ENCODE measurements at regions not wholly inside any gene's neighbourhood (a gene's known extent, or its start where the extent isn't known, plus 50 kb on each side); places are given as distances from the start of the nearest gene placed in this dataset.

DNA sequence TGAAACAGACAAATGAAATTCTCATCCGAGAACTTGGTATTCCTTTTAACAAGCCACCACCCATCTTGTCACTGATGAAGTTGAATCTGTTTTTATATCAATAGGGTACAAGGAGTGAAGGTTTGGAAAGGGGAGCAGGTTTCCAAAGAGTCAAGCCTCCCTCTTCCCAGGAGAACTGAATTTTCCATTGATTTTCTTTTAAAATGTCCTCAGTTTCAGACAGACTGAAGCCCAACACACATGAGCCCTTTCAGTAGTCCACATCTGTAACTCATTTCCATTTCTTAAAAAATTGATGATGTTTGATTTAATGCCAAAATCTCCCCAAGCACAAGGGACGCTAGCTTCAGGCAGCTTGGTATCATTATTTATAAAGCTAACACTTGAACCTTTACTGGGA is 187.7 kb downstream of the FOXB1 start:
- peaks cover 74% of the 10 kb centered on the region for H3K27me3 ChIP-seq (ENCODE audit: insufficient read depth, low read length)
- no peak overlapping the region for H3K9ac ChIP-seq (ENCODE audit: low read length)
- DNase-seq (ENCODE audit: low read depth, low spot score) (no peak), ATAC-seq (no peak)
- intact Hi-C loops (cut with micrococcal nuclease) = no loop called here
- ChIA-PET RAD21 (ENCODE audit: low non-redundant PET in 1 of 2, low total read pairs in 2 of 2, uncharacterized antibody in 2 of 2, unreplicated experiment in 2 of 2) (no interaction called here), POLR2A (no interaction called here), CTCF (interaction anchor here (1.1 kb wide), 1 partner anchor 12 kb away, joined by 4 read pairs; no protein-coding TSS in a partner anchor)
- no peaks in the 10 kb centered on the region for H3K9me2 ChIP-seq (ENCODE audit: insufficient read depth)
- no peaks in the 10 kb centered on the region for H3K9me3 ChIP-seq (ENCODE audit: control insufficient read depth in 1 of 2, insufficient read depth in 1 of 2, low read depth in 1 of 2, low read length in 2 of 2)
- H3K4me1 ChIP-seq (ENCODE audit: control insufficient read depth in 1 of 2, insufficient read depth in 2 of 2, low read length in 2 of 2) = no peaks in the 10 kb centered on the region
- no peaks in the 10 kb centered on the region for H4K20me1 ChIP-seq (ENCODE audit: insufficient read depth)
- BruUV-seq (replicated peaks) = no TSS peak
- H3K4me2 ChIP-seq (ENCODE audit: low read length) = no peak overlapping the region
- no peaks in the 10 kb centered on the region for H3K79me2 ChIP-seq (ENCODE audit: insufficient read depth, low read length)
- no peak overlapping the region for H3K27ac ChIP-seq (ENCODE audit: low read depth, low read length)
- no peak overlapping the region for H2AFZ ChIP-seq (ENCODE audit: low read depth, low read length, poor library complexity, severe bottlenecking)
- H3K36me3 ChIP-seq (ENCODE audit: control insufficient read depth in 1 of 2, insufficient read depth in 2 of 2, low read length in 2 of 2) = no peaks in the 10 kb centered on the region
- TF ChIP-seq POLR2AphosphoS5 (IDR thresholded peaks at IDR 0.05; ENCODE audit: low read depth, low read length) (no peak), SIN3A (IDR thresholded peaks at IDR 0.05; ENCODE audit: low read depth) (no peak), SP1 (IDR thresholded peaks at IDR 0.05; ENCODE audit: low read depth) (no peak), JUND (IDR thresholded peaks at IDR 0.05) (no peak)
- no peak overlapping the region for H3K4me3 ChIP-seq (replicated peaks in 1 of 2; ENCODE audit: low read depth in 1 of 2, low read length in 2 of 2)

DNA sequence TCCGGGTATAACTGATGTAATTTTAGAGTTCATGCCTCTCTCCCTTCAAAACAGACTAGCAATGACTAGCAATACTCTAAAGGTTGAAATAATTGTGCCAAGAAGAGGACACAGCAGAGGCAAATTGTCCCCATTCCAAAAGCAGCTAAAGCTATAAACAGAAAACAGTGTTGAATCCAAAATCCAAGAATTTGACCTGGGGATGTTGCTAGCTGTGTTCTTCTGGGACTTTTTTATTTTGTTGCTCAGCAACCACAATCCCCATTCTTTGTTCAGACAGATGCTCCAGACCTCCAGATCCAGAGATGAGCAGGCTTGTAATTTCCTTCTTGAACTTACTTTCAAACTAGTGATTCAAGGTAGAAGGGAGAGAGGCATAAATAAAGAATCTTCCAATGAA is 191.5 kb downstream of the FOXB1 start:
- no TSS peak for BruUV-seq (replicated peaks)
- Histone ChIP-seq H3K9me3 (ENCODE audit: control insufficient read depth in 1 of 2, insufficient read depth in 1 of 2, low read depth in 1 of 2, low read length in 2 of 2) (no peaks in the 10 kb centered on the region), H3K27ac (ENCODE audit: low read depth, low read length) (no peak overlapping the region), H2AFZ (ENCODE audit: low read depth, low read length, poor library complexity, severe bottlenecking) (no peak overlapping the region), H3K9me2 (ENCODE audit: insufficient read depth) (no peaks in the 10 kb centered on the region), H3K4me3 (replicated peaks in 1 of 2; ENCODE audit: low read depth in 1 of 2, low read length in 2 of 2) (no peak overlapping the region), H3K4me2 (ENCODE audit: low read length) (no peak overlapping the region), H3K9ac (ENCODE audit: low read length) (no peak overlapping the region), H4K20me1 (ENCODE audit: insufficient read depth) (no peaks in the 10 kb centered on the region), H3K27me3 (ENCODE audit: insufficient read depth, low read length) (peaks cover 76% of the 10 kb centered on the region), H3K4me1 (ENCODE audit: control insufficient read depth in 1 of 2, insufficient read depth in 2 of 2, low read length in 2 of 2) (no peaks in the 10 kb centered on the region), H3K36me3 (ENCODE audit: control insufficient read depth in 1 of 2, insufficient read depth in 2 of 2, low read length in 2 of 2) (no peaks in the 10 kb centered on the region), H3K79me2 (ENCODE audit: insufficient read depth, low read length) (no peaks in the 10 kb centered on the region)
- DNase-seq (ENCODE audit: low read depth, low spot score) = no peak
- ATAC-seq = no peak
- POLR2A ChIA-PET = no interaction called here
- RAD21 ChIA-PET (ENCODE audit: low non-redundant PET in 1 of 2, low total read pairs in 2 of 2, uncharacterized antibody in 2 of 2, unreplicated experiment in 2 of 2) = no interaction called here
- CTCF ChIA-PET = no interaction called here
- intact Hi-C loops (cut with micrococcal nuclease) = no loop called here
- TF ChIP-seq, protein P1, sequence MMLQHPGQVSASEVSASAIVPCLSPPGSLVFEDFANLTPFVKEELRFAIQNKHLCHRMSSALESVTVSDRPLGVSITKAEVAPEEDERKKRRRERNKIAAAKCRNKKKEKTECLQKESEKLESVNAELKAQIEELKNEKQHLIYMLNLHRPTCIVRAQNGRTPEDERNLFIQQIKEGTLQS (IDR thresholded peaks at IDR 0.05) = no peak
- no peak for TF ChIP-seq YY1 (IDR thresholded peaks at IDR 0.05; ENCODE audit: extremely low read depth, insufficient replicate concordance, low read depth, low read length)
- TF ChIP-seq CEBPB (IDR thresholded peaks at IDR 0.05; ENCODE audit: low read depth) = no peak
- TF ChIP-seq SRF (IDR thresholded peaks at IDR 0.05; ENCODE audit: low read depth) = no peak
- TF ChIP-seq ELF1 (IDR thresholded peaks at IDR 0.05; ENCODE audit: borderline replicate concordance, low read depth) = no peak
- no peak for TF ChIP-seq TCF7L2 (IDR thresholded peaks at IDR 0.05; ENCODE audit: borderline replicate concordance, extremely low read depth, insufficient read depth, insufficient read length)
- no peak for TF ChIP-seq CBX3 (IDR thresholded peaks at IDR 0.05; ENCODE audit: low read depth)
- TF ChIP-seq, protein P2, sequence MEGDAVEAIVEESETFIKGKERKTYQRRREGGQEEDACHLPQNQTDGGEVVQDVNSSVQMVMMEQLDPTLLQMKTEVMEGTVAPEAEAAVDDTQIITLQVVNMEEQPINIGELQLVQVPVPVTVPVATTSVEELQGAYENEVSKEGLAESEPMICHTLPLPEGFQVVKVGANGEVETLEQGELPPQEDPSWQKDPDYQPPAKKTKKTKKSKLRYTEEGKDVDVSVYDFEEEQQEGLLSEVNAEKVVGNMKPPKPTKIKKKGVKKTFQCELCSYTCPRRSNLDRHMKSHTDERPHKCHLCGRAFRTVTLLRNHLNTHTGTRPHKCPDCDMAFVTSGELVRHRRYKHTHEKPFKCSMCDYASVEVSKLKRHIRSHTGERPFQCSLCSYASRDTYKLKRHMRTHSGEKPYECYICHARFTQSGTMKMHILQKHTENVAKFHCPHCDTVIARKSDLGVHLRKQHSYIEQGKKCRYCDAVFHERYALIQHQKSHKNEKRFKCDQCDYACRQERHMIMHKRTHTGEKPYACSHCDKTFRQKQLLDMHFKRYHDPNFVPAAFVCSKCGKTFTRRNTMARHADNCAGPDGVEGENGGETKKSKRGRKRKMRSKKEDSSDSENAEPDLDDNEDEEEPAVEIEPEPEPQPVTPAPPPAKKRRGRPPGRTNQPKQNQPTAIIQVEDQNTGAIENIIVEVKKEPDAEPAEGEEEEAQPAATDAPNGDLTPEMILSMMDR (IDR thresholded peaks at IDR 0.05 in 2 of 3, conservative IDR thresholded peaks at IDR 0.05 in 1 of 3; ENCODE audit: borderline replicate concordance in 1 of 3, insufficient read depth in 1 of 3, low read depth in 2 of 3, low read length in 2 of 3) = no peak
- TF ChIP-seq POLR2A (IDR thresholded peaks at IDR 0.05; ENCODE audit: borderline replicate concordance, extremely low read depth, insufficient read depth, insufficient read length) = no peak
- no peak for TF ChIP-seq SIN3A (IDR thresholded peaks at IDR 0.05; ENCODE audit: low read depth)
- TF ChIP-seq, protein P3, sequence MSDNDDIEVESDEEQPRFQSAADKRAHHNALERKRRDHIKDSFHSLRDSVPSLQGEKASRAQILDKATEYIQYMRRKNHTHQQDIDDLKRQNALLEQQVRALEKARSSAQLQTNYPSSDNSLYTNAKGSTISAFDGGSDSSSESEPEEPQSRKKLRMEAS (IDR thresholded peaks at IDR 0.05) = no peak
- no peak for TF ChIP-seq POLR2AphosphoS5 (IDR thresholded peaks at IDR 0.05; ENCODE audit: low read depth, low read length)
- TF ChIP-seq ZFX (IDR thresholded peaks at IDR 0.05) = no peak
- TF ChIP-seq, protein P4, sequence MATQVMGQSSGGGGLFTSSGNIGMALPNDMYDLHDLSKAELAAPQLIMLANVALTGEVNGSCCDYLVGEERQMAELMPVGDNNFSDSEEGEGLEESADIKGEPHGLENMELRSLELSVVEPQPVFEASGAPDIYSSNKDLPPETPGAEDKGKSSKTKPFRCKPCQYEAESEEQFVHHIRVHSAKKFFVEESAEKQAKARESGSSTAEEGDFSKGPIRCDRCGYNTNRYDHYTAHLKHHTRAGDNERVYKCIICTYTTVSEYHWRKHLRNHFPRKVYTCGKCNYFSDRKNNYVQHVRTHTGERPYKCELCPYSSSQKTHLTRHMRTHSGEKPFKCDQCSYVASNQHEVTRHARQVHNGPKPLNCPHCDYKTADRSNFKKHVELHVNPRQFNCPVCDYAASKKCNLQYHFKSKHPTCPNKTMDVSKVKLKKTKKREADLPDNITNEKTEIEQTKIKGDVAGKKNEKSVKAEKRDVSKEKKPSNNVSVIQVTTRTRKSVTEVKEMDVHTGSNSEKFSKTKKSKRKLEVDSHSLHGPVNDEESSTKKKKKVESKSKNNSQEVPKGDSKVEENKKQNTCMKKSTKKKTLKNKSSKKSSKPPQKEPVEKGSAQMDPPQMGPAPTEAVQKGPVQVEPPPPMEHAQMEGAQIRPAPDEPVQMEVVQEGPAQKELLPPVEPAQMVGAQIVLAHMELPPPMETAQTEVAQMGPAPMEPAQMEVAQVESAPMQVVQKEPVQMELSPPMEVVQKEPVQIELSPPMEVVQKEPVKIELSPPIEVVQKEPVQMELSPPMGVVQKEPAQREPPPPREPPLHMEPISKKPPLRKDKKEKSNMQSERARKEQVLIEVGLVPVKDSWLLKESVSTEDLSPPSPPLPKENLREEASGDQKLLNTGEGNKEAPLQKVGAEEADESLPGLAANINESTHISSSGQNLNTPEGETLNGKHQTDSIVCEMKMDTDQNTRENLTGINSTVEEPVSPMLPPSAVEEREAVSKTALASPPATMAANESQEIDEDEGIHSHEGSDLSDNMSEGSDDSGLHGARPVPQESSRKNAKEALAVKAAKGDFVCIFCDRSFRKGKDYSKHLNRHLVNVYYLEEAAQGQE (IDR thresholded peaks at IDR 0.05; ENCODE audit: low read depth) = no peak
- TF ChIP-seq EZH2phosphoT487 (IDR thresholded peaks at IDR 0.05; ENCODE audit: borderline replicate concordance) = no peak

Measured in HCT116 (cell line).